Thyroid gland (tissue), 4 donors: ENCODE measurements at regions not wholly inside any gene's neighbourhood (a gene's known extent, or its start where the extent isn't known, plus 50 kb on each side); places are given as distances from the start of the nearest gene placed in this dataset.

Experiments used
- DNase-seq, 2 donors: peaks; one replicate each; pipeline ENCODE4 v3.0.0-alpha.2; 2019
- H3K27ac ChIP-seq, 3 donors: fragments of 200-600 bp; sonication (generic); 1 replicate in 2 of 3; 2 replicates in 1 of 3; pipeline ENCODE4 v1.5.1; 2016 to 2019; ENCODE audit warnings: mild to moderate bottlenecking in 1 of 3, moderate library complexity in 1 of 3
- H3K27me3 ChIP-seq: fragments of 200-600 bp; sonication (generic); one replicate; pipeline ENCODE4 v1.5.1; 2019
- H3K36me3 ChIP-seq, 2 donors: fragments of 200-600 bp; sonication (generic); one replicate each; pipeline ENCODE4 v1.5.1; 2016 to 2019
- H3K4me1 ChIP-seq, 2 donors: fragments of 200-600 bp; sonication (generic); one replicate each; pipeline ENCODE4 v1.5.1; 2017 to 2019
- H3K4me3 ChIP-seq, 3 donors: fragments of 200-600 bp; sonication (generic); replicated peaks in 1 of 3; 1 replicate in 2 of 3; 2 replicates in 1 of 3; pipeline ENCODE4 v1.5.1; 2016; ENCODE audit warnings: mild to moderate bottlenecking in 1 of 3
- H3K9me3 ChIP-seq: fragments of 200-600 bp; sonication (generic); one replicate; pipeline ENCODE4 v1.5.1; 2017
- POLR2A ChIP-seq, 2 donors: fragments of 450-650 bp; IDR thresholded peaks; one replicate each; pipeline ENCODE4 v1.6.1; 2017; ENCODE audit warnings: antibody characterized with exemption in 2 of 2, mild to moderate bottlenecking in 2 of 2, moderate library complexity in 1 of 2
- WGBS, 2 donors: methylation state at CpG; one replicate each; pipeline ENCODE4 v1.1.5; 2017; 5-methylcytosine and 5-hydroxymethylcytosine counted together
- intact Hi-C: fragments of 100-400 bp; cut with DNase I; formaldehyde crosslinking; loops from one replicate; pipeline ENCODE4 v1.15.1; 2023
- TF ChIP-seq, protein P1 (sequence below), 6 experiments: fragments of 200-600 bp in 3 of 6; fragments of 450-650 bp in 3 of 6; sonication (generic) in 3 of 6; IDR thresholded peaks; one replicate each; pipeline ENCODE4 v1.5.1; 2016 to 2019; ENCODE audit warnings: antibody characterized with exemption in 6 of 6, mild to moderate bottlenecking in 2 of 6, inconsistent platforms in 1 of 6, moderate library complexity in 1 of 6

GRCh38 chr15:36483409-36483808, 96.0 kb upstream of the CDIN1 start:
- Histone ChIP-seq H3K27ac (no peak overlapping the region), H3K9me3 (no peaks in the 10 kb centered on the region), H3K4me1 (no peaks in the 10 kb centered on the region), H3K4me3 (no peak overlapping the region), H3K36me3 (no peaks in the 10 kb centered on the region), H3K27me3 (no peaks in the 10 kb centered on the region)
- intact Hi-C loops, result no loop called here
- no peak for TF ChIP-seq POLR2A (IDR thresholded peaks at IDR 0.05)
- TF ChIP-seq, protein P1, sequence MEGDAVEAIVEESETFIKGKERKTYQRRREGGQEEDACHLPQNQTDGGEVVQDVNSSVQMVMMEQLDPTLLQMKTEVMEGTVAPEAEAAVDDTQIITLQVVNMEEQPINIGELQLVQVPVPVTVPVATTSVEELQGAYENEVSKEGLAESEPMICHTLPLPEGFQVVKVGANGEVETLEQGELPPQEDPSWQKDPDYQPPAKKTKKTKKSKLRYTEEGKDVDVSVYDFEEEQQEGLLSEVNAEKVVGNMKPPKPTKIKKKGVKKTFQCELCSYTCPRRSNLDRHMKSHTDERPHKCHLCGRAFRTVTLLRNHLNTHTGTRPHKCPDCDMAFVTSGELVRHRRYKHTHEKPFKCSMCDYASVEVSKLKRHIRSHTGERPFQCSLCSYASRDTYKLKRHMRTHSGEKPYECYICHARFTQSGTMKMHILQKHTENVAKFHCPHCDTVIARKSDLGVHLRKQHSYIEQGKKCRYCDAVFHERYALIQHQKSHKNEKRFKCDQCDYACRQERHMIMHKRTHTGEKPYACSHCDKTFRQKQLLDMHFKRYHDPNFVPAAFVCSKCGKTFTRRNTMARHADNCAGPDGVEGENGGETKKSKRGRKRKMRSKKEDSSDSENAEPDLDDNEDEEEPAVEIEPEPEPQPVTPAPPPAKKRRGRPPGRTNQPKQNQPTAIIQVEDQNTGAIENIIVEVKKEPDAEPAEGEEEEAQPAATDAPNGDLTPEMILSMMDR (IDR thresholded peaks at IDR 0.05), result no peak
- DNase-seq, result no peak
- 95 to 98% methylated on average over 1 of the region's 1 CpG for WGBS, 2 donors

DNA sequence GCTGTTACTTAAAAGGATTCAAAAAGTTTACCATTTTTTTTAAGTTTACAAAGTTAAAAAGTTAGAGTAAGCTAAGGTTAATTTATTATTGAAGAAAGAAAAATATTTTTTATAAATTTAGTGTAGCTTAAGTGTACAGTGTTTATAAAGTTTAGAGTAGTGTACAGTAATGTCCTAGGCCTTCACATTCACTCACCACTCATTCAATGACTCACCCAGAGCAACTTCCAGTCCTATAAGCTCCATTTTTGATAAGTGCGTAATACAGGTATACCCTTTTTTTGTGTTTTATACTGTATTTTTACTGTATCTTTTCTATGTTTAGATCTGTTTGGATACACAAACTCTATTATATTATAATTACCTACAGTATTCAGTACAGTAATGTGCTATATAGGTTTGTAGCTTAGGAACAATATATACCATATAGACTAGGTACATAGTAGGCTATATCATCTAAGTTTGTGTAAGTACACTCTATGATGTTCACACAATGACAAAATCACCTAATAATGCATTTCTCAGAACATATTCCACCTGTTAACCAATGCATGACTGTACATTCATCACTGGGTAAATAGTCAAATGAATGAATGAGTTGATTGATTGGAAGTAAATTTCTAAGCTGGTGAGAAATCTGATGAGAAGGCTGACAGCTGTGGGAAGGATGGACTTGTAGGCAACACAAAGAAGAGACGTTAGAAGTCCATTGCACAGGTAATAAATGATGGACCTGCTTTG, 95.2 kb upstream of the CDIN1 start:
- H3K27ac ChIP-seq, result no peak overlapping the region
- TF ChIP-seq, protein P1 (IDR thresholded peaks at IDR 0.05), result no peak
- TF ChIP-seq POLR2A (IDR thresholded peaks at IDR 0.05), result no peak
- no peaks in the 10 kb centered on the region for H3K27me3 ChIP-seq
- no peaks in the 10 kb centered on the region for H3K36me3 ChIP-seq
- 73 to 89% methylated on average over 2 of the region's 2 CpGs for whole genome bisulfite sequencing, 2 donors
- no peak for DNase-seq
- H3K4me1 ChIP-seq, result no peaks in the 10 kb centered on the region
- H3K4me3 ChIP-seq, result no peak overlapping the region
- intact Hi-C loops, result no loop called here
- no peaks in the 10 kb centered on the region for H3K9me3 ChIP-seq

DNA sequence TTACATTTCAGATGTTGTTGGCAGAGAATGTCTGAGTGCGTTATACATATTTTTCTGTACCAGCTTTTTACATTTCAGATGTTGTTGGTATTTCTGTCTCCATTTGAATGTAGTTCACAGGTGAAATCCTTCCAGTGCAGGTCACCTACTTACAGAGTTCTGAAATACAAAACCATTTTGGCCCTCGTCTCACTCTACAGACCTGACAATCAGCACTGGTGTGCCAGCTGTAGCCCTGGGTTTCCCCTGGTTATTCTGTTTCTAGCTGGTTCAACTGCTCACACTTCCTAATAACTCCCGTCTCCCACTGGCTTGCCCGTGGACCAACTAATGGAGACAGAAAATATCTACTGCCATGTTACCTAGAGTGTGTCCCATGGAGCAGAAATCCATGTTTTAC, 87.5 kb upstream of the CDIN1 start:
- Histone ChIP-seq H3K27ac (no peak overlapping the region), H3K4me3 (no peak overlapping the region), H3K9me3 (no peaks in the 10 kb centered on the region), H3K36me3 (no peaks in the 10 kb centered on the region), H3K4me1 (no peaks in the 10 kb centered on the region), H3K27me3 (no peaks in the 10 kb centered on the region)
- intact Hi-C loops, result no loop called here
- no peak for DNase-seq
- WGBS, 2 donors, result 91 to 94% methylated on average over 4 of the region's 4 CpGs
- no peak for TF ChIP-seq POLR2A (IDR thresholded peaks at IDR 0.05)
- TF ChIP-seq, protein P1 (IDR thresholded peaks at IDR 0.05), result no peak

DNA sequence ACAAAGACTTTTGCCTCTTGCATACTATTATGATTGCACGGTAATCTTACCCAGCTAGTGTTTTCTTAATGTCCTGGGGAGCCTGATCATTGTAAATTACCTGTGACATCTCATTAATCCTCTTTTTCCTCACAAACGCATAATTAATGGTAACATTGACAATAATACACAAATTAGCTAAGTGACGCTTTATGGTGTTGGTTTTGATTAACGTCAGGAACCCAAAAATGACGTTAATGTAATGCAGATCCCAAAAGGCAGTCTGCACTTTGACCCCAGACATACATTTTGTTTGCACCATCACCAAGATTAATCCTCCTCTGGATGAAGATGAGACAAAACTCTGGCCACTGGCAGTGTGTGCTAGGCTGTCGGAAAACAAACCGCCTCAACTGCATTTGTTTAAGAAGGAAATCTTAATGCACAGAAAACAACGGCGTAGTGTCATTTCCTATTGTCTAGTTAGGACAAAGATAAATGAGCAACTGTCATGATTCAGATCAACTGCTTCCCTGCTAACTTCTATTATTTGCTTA, 83.9 kb upstream of the CDIN1 start:
- H3K36me3 ChIP-seq, result no peaks in the 10 kb centered on the region
- WGBS, 2 donors, result 83 to 86% methylated on average over 9 of the region's 9 CpGs
- intact Hi-C loops, result no loop called here
- no peaks in the 10 kb centered on the region for H3K27me3 ChIP-seq
- no peak overlapping the region for H3K27ac ChIP-seq
- H3K4me3 ChIP-seq, result no peak overlapping the region
- H3K9me3 ChIP-seq, result no peaks in the 10 kb centered on the region
- TF ChIP-seq, protein P1 (IDR thresholded peaks at IDR 0.05), result no peak
- TF ChIP-seq POLR2A (IDR thresholded peaks at IDR 0.05), result no peak
- no peaks in the 10 kb centered on the region for H3K4me1 ChIP-seq
- no peak for DNase-seq

GRCh38 chr15:36497901-36498300, 81.5 kb upstream of the CDIN1 start:
- H3K27ac ChIP-seq, result no peak overlapping the region
- H3K36me3 ChIP-seq, result no peaks in the 10 kb centered on the region
- no peaks in the 10 kb centered on the region for H3K27me3 ChIP-seq
- intact Hi-C loops, result no loop called here
- H3K4me1 ChIP-seq, result no peaks in the 10 kb centered on the region
- WGBS, 2 donors, result 70 to 74% methylated on average over 4 of the region's 4 CpGs
- no peaks in the 10 kb centered on the region for H3K9me3 ChIP-seq
- DNase-seq, result no peak
- H3K4me3 ChIP-seq, result no peak overlapping the region
- TF ChIP-seq, protein P1 (IDR thresholded peaks at IDR 0.05), result no peak
- TF ChIP-seq POLR2A (IDR thresholded peaks at IDR 0.05), result no peak
